Ishikawa (cell line): ENCODE measurements at regions not wholly inside any gene's neighbourhood (a gene's known extent, or its start where the extent isn't known, plus 50 kb on each side); places are given as distances from the start of the nearest gene placed in this dataset.
A peak's percentile ranks its signal among the peaks of the same experiment; 100 is the strongest.

Source experiments
- CEBPB ChIP-seq: IDR thresholded peaks from 2 replicates; pipeline ENCODE4 v1.6.1; 2012
- CREB1 ChIP-seq: IDR thresholded peaks from 2 replicates; pipeline ENCODE4 v1.6.1; 2012; ENCODE audit warnings: low read depth
- EGR1 ChIP-seq: IDR thresholded peaks from 2 replicates; pipeline ENCODE4 v1.6.1; 2012
- EP300 ChIP-seq: IDR thresholded peaks from 2 replicates; pipeline ENCODE4 v1.6.1; 2012; ENCODE audit warnings: borderline replicate concordance
- FOXM1 ChIP-seq: IDR thresholded peaks from 2 replicates; pipeline ENCODE4 v1.6.1; 2012; ENCODE audit warnings: low read depth, borderline replicate concordance
- MAX ChIP-seq: IDR thresholded peaks from 2 replicates; pipeline ENCODE4 v1.6.1; 2012
- NFIC ChIP-seq: IDR thresholded peaks from 2 replicates; pipeline ENCODE4 v1.6.1; 2012
- RAD21 ChIP-seq: IDR thresholded peaks from 2 replicates; pipeline ENCODE4 v1.6.1; 2012; ENCODE audit warnings: low read depth
- REST ChIP-seq: IDR thresholded peaks from 2 replicates; pipeline ENCODE4 v1.6.1; 2012; ENCODE audit warnings: low read depth, mild to moderate bottlenecking
- TAF1 ChIP-seq: IDR thresholded peaks from 2 replicates; pipeline ENCODE4 v1.6.1; 2012; ENCODE audit warnings: low read depth, mild to moderate bottlenecking
- TCF12 ChIP-seq: IDR thresholded peaks from 2 replicates; pipeline ENCODE4 v1.6.1; 2012; ENCODE audit warnings: low read depth
- TEAD4 ChIP-seq: IDR thresholded peaks from 2 replicates; pipeline ENCODE4 v1.6.1; 2012
- USF1 ChIP-seq: IDR thresholded peaks from 2 replicates; pipeline ENCODE4 v1.6.1; 2012
- YY1 ChIP-seq: IDR thresholded peaks from 2 replicates; pipeline ENCODE4 v1.6.1; 2012; ENCODE audit warnings: low read depth
- ZBTB7A ChIP-seq: IDR thresholded peaks from 2 replicates; pipeline ENCODE4 v1.6.1; 2012; ENCODE audit warnings: low read depth

- TF ChIP-seq TEAD4 (no peak), TAF1 (no peak), MAX (no peak), RAD21 (no peak), CREB1 (no peak), YY1 (no peak), REST (no peak), ZBTB7A (no peak), EP300 (no peak), NFIC (no peak), CEBPB (no peak), USF1 (no peak), FOXM1 (no peak), EGR1 (no peak), TCF12 (no peak)
Measured at GRCh38 chr13:109271061-109271460, 515.3 kb downstream of the IRS2 start.

- TF ChIP-seq EP300: peak; percentile 27; the same call in 1 of the 2 replicates
- 0 out of 2 replicates have a peak, but pooled peaks have one; percentile 15 for TF ChIP-seq TEAD4
Measured at GRCh38 chr13:109264603-109265437, 521.6 kb downstream of the IRS2 start.
